ENCODE measurements at regions not wholly inside any gene's neighbourhood (a gene's known extent, or its start where the extent isn't known, plus 50 kb on each side); places are given as distances from the start of the nearest gene placed in this dataset.

DNA sequence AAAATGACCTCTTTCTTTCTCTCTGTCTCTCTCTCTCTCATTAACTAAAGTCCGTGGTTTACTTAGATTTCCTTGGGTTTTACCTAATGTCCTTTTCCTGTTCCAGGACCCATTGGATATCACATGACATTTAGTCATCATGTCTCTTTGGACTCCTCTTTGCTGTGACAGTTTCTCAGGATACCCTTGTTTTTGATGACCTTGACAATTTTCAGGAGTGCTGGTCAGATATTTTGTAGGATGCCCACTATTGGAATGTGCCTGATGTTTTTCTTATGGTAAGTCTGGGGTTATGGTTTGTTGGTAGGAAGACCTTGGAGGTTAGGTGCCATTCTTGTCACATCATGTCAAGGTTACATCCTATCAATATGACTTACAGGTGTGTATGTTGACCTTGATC lies 199.2 kb upstream of the HTR1E start:
- TF ChIP-seq, protein P1, sequence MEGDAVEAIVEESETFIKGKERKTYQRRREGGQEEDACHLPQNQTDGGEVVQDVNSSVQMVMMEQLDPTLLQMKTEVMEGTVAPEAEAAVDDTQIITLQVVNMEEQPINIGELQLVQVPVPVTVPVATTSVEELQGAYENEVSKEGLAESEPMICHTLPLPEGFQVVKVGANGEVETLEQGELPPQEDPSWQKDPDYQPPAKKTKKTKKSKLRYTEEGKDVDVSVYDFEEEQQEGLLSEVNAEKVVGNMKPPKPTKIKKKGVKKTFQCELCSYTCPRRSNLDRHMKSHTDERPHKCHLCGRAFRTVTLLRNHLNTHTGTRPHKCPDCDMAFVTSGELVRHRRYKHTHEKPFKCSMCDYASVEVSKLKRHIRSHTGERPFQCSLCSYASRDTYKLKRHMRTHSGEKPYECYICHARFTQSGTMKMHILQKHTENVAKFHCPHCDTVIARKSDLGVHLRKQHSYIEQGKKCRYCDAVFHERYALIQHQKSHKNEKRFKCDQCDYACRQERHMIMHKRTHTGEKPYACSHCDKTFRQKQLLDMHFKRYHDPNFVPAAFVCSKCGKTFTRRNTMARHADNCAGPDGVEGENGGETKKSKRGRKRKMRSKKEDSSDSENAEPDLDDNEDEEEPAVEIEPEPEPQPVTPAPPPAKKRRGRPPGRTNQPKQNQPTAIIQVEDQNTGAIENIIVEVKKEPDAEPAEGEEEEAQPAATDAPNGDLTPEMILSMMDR (IDR thresholded peaks at IDR 0.05): no peak
- TF ChIP-seq POLR2A (IDR thresholded peaks at IDR 0.05): no peak
